HG03432 (cell line): ENCODE measurements at regions not wholly inside any gene's neighbourhood (a gene's known extent, or its start where the extent isn't known, plus 50 kb on each side); places are given as distances from the start of the nearest gene placed in this dataset.

Source experiments
- ATAC-seq: cut with Tn5 transposase; IDR thresholded peaks from one replicate; pipeline ENCODE4 v1.9.1; 2021; ENCODE audit warnings: mild to moderate bottlenecking, moderate library complexity; ENCODE audit not compliant: unreplicated experiment

DNA sequence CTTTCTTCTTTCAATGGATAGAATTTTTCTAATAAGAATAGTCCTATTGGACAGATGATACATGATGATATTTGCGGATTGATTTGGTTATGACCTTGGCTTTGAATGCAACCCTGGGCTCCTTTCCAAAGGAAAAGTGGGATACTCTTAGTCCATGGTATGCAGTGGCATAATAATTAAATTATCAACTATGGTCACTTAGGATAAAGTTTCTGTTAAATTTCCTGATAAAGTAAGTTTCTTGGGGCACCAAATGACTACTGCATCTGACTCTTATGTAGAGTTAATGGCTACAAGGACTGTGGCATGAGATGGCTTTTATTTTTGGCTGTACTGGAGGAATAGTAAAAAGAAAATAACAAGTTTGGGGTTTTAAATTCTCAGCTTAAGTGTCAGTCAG is 126.7 kb downstream of the QPCT start:
- ATAC-seq = no peak

GRCh38 chr2:37471994-37472393 is 127.6 kb downstream of the QPCT start:
- ATAC-seq = no peak

GRCh38 chr2:37472959-37473358 is 128.5 kb downstream of the QPCT start:
- ATAC-seq = no peak

GRCh38 chr2:37476411-37476810 is 132.0 kb downstream of the QPCT start:
- no peak for ATAC-seq

DNA sequence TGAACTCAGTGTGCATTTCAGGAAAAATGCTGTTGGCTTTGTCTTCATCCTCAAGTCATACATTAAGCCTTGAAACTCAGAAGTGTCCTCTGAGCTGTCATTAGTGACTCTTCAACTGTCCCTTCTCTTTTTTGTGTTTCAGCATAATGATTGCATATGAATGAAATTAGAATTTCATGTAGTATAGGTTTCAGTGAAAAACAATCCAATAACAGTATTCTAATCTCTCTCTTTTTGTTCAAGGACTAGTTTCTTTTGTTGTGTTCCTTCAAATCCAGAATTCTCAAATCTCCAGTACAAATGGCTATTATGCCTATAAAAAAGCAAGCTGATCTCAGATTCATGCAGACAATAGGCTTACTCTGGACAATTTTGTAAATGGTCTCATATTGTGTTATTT is 133.5 kb downstream of the QPCT start:
- ATAC-seq = no peak

GRCh38 chr2:37481244-37481643 is 136.8 kb downstream of the QPCT start:
- ATAC-seq = no peak

DNA sequence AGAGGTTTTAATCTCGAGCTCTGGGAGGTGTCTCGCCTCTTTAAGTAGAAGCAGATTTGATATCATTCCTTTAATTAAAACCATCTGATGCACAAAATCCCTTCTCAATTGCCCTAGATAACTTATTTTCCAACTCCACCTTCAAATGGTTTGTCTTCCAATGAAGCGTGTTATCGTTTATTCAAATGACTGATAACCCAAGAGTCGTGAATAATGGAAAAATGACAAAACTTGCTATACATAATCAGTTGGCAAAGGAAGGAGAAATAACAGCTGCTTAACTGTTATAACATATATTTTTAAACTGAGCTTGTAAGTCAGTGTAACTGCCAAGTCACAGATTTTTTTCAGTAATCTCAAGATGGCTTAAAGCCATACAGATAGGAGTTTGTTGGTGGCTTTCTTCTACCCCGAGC is 144.6 kb downstream of the QPCT start:
- ATAC-seq = no peak

GRCh38 chr2:37489536-37489935 is 145.1 kb downstream of the QPCT start:
- no peak for ATAC-seq

DNA sequence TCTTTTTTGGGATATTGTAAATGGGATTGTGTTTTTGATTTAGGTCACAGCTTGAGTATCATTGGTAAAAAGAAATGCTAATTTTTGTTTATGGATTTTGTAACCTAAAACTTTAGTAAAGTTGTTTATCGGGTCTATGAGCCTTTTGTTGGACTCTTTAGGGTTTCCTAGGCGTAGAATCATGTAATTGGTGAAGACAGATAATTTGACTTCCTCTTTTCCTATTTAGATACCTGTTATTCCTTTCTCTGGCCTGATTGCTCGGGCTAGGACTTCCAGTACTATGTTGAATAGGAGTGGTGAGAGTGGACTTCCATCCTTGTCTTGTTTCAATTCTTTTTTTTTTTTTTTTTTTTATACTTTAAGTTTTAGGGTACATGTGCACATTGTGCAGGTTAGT is 149.0 kb downstream of the QPCT start:
- no peak for ATAC-seq

- ATAC-seq = no peak
Measured at GRCh38 chr2:37499113-37499512, 154.7 kb downstream of the QPCT start.

- ATAC-seq = no peak
Measured at GRCh38 chr2:37500031-37500430, 155.6 kb downstream of the QPCT start.

DNA sequence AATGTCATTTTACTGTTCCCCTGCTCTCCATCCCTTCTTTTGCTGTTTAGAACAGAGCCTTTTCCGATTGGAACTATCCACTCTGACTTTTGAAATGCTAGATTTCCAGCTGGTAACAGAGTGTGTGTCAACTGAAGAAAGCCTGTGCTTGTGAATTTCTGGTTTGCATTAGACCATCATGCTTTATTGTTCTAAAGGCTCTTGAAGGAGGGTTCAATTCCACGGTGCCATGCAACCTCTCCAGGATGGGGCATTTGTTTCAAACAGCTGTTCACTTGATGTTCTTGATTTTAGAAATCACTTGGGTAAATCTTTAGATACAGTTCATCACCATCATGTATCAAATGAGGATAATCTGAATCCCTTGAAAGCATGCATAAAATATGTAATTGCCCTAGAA is 156.7 kb downstream of the QPCT start:
- ATAC-seq = no peak

DNA sequence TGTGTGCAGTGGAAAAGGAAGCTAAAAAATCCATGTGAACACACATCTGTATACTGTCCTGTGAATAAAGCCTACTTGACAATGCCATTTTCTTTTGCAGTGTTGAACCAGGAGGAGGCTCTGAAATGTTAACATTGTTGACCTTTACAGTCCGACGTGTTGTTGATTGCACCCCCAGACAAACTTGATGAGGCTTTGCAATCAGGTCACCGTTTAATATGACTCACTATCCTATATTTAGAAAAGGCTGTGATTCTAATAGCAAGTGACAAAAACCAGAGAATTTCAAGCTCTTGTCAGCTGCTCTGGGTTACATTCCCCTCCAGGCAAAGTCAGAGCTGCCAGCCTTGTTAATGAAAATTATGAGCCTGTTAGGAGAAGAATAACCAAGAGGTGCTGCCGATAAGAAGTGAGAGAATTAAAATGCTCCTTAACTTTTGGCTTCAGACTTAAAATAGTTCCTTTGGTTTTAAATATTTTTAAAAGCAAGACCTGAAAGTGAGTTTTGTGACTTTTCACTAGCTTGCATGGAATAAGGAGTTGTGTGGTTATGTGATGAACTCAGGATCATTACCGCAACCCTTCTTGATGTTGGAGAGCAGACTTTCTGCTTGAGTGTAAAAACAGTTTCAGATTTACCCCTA is 162.1 kb downstream of the QPCT start:
- ATAC-seq = no peak

GRCh38 chr2:37507051-37507410 is 162.6 kb downstream of the QPCT start:
- ATAC-seq = no peak

- ATAC-seq = no peak
Measured at GRCh38 chr2:37507703-37508102, 163.3 kb downstream of the QPCT start.

- ATAC-seq = no peak
Measured at GRCh38 chr2:37512971-37513370, 158.5 kb downstream of the CDC42EP3 start.

GRCh38 chr2:37523814-37524362 is 147.6 kb downstream of the CDC42EP3 start:
- ATAC-seq = no peak

- no peak for ATAC-seq
Measured at GRCh38 chr2:37526323-37526722, 145.1 kb downstream of the CDC42EP3 start.

- ATAC-seq = no peak
Measured at GRCh38 chr2:37526856-37527255, 144.6 kb downstream of the CDC42EP3 start.

- ATAC-seq = no peak
Measured at GRCh38 chr2:37527361-37527760, 144.1 kb downstream of the CDC42EP3 start.

DNA sequence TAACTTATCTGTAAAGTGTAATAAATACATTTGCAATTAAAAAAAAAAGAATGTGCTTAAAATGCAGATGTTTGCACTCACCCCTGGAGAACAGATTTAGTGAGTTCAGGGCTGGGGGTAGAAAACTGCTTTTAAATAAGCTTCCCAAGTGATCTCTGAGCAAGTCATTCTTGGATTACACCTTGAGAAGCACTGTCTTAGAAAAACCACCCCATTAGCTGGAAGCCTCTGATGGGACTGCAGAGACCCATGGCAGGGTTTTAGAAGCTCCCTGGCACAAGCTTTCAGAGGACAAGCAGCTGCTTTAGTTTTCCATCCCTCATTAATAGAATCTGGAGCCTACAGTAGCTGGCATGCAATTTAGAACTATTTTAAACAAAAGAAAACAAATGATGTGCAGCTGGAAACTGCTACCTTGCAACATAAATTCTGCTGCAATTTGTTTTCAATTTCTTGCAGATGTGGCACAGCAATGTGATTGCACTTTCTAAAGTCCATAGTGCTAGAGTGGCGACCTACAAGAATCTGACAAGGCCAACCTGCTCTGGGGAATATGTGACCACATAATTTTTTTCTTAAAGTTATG is 141.5 kb downstream of the CDC42EP3 start:
- ATAC-seq = no peak

- no peak for ATAC-seq
Measured at GRCh38 chr2:37532503-37532902, 138.9 kb downstream of the CDC42EP3 start.

GRCh38 chr2:37537316-37537715 is 134.1 kb downstream of the CDC42EP3 start:
- ATAC-seq = no peak
